ENCODE measurements at regions not wholly inside any gene's neighbourhood (a gene's known extent, or its start where the extent isn't known, plus 50 kb on each side); places are given as distances from the start of the nearest gene placed in this dataset.

- Histone ChIP-seq H3K9ac (ENCODE audit: low read length) (no peak overlapping the region), H3K79me2 (ENCODE audit: control insufficient read depth, insufficient read depth, low read length) (no peaks in the 10 kb centered on the region), H3K4me3 (ENCODE audit: control extremely low read depth in 1 of 5, extremely low read depth in 1 of 5, insufficient read depth in 1 of 5, low read depth in 2 of 5, low read length in 4 of 5) (no peak overlapping the region), H3K27ac (ENCODE audit: low read length in 2 of 2) (no peak overlapping the region), H3K4me2 (replicated peaks; ENCODE audit: low read depth, low read length, poor library complexity, severe bottlenecking) (no peak overlapping the region), H4K20me1 (ENCODE audit: control insufficient read depth, insufficient read depth, low read length, poor library complexity, severe bottlenecking) (no peaks in the 10 kb centered on the region), H3K27me3 (replicated peaks in 1 of 4; ENCODE audit: control extremely low read depth in 1 of 4, control insufficient read depth in 3 of 4, insufficient read depth in 4 of 4, low read length in 3 of 4) (no peaks in the 10 kb centered on the region), H3K9me3 (ENCODE audit: control extremely low read depth in 1 of 3, control insufficient read depth in 2 of 3, insufficient read depth in 1 of 3, low read length in 2 of 3) (no peaks in the 10 kb centered on the region), H3K36me3 (replicated peaks in 1 of 2; ENCODE audit: control extremely low read depth in 1 of 2, control insufficient read depth in 1 of 2, extremely low read depth in 1 of 2, insufficient read depth in 2 of 2, low read length in 1 of 2) (no peaks in the 10 kb centered on the region), H2AFZ (ENCODE audit: insufficient read depth, low read depth, low read length, poor library complexity, severe bottlenecking) (no peak overlapping the region), H3K4me1 (ENCODE audit: control insufficient read depth in 2 of 2, insufficient read depth in 2 of 2, low read length in 2 of 2) (no peaks in the 10 kb centered on the region)
- intact Hi-C loops (cut with micrococcal nuclease) = no loop called here
- DNase-seq = no peak
- TF ChIP-seq EZH2 (IDR thresholded peaks at IDR 0.05; ENCODE audit: borderline replicate concordance, insufficient read depth, low read depth, low read length, poor library complexity, severe bottlenecking) = no peak
- no peak for TF ChIP-seq CTCF (IDR thresholded peaks at IDR 0.05)
- Mint-ChIP-seq H3K27me3 (no peaks in the 10 kb centered on the region), H3K4me1 (no peaks in the 10 kb centered on the region), H3K9me3 (ENCODE audit: insufficient read depth) (no peaks in the 10 kb centered on the region), H3K27ac (no peak overlapping the region), H3K4me3 (no peak overlapping the region)
- ChIA-PET CTCF (no interaction called here), POLR2A (interaction anchor here (0.6 kb wide), 1 partner anchor 289 kb away, joined by 3 read pairs; no protein-coding TSS in a partner anchor)
- WGBS (ENCODE audit: insufficient coverage) = 93% methylated on average over 2 of the region's 3 CpGs
- ATAC-seq (ENCODE audit: low read depth) = no peak
These were observed 385.2 kb downstream of the BCL11A start for GRCh38 chr2:60168247-60168646.

- DNase-seq = no peak
- no peaks in the 10 kb centered on the region for H3K27me3 Mint-ChIP-seq
- Histone ChIP-seq H3K9ac (ENCODE audit: low read length) (no peak overlapping the region), H3K36me3 (replicated peaks in 1 of 2; ENCODE audit: control extremely low read depth in 1 of 2, control insufficient read depth in 1 of 2, extremely low read depth in 1 of 2, insufficient read depth in 2 of 2, low read length in 1 of 2) (no peaks in the 10 kb centered on the region), H3K27ac (ENCODE audit: low read length in 2 of 2) (no peak overlapping the region), H3K4me3 (ENCODE audit: control extremely low read depth in 1 of 5, extremely low read depth in 1 of 5, insufficient read depth in 1 of 5, low read depth in 2 of 5, low read length in 4 of 5) (no peak overlapping the region), H3K4me1 (ENCODE audit: control insufficient read depth in 2 of 2, insufficient read depth in 2 of 2, low read length in 2 of 2) (no peaks in the 10 kb centered on the region), H4K20me1 (ENCODE audit: control insufficient read depth, insufficient read depth, low read length, poor library complexity, severe bottlenecking) (no peaks in the 10 kb centered on the region), H3K9me3 (ENCODE audit: control extremely low read depth in 1 of 3, control insufficient read depth in 2 of 3, insufficient read depth in 1 of 3, low read length in 2 of 3) (no peaks in the 10 kb centered on the region), H3K27me3 (replicated peaks in 1 of 4; ENCODE audit: control extremely low read depth in 1 of 4, control insufficient read depth in 3 of 4, insufficient read depth in 4 of 4, low read length in 3 of 4) (no peaks in the 10 kb centered on the region), H2AFZ (ENCODE audit: insufficient read depth, low read depth, low read length, poor library complexity, severe bottlenecking) (no peak overlapping the region), H3K4me2 (replicated peaks; ENCODE audit: low read depth, low read length, poor library complexity, severe bottlenecking) (no peak overlapping the region), H3K79me2 (ENCODE audit: control insufficient read depth, insufficient read depth, low read length) (no peaks in the 10 kb centered on the region)
- no peaks in the 10 kb centered on the region for H3K4me1 Mint-ChIP-seq
- CTCF ChIA-PET = interaction anchor here (0.7 kb wide), 1 partner anchor 17 kb away, joined by 3 read pairs; no protein-coding TSS in a partner anchor
- H3K9me3 Mint-ChIP-seq (ENCODE audit: insufficient read depth) = no peaks in the 10 kb centered on the region
- H3K4me3 Mint-ChIP-seq = no peak overlapping the region
- POLR2A ChIA-PET = no interaction called here
- no peak for ATAC-seq (ENCODE audit: low read depth)
- intact Hi-C loops (cut with micrococcal nuclease) = no loop called here
- WGBS (ENCODE audit: insufficient coverage) = 100% methylated on average over 2 of the region's 4 CpGs
- no peak overlapping the region for H3K27ac Mint-ChIP-seq
- no peak for TF ChIP-seq EZH2 (IDR thresholded peaks at IDR 0.05; ENCODE audit: borderline replicate concordance, insufficient read depth, low read depth, low read length, poor library complexity, severe bottlenecking)
- TF ChIP-seq CTCF (IDR thresholded peaks at IDR 0.05) = no peak
These were observed 386.4 kb downstream of the BCL11A start for GRCh38 chr2:60167089-60167488.
